CD4-positive, alpha-beta T cell treated with Interleukin-2 at 100 ng/mL for 4 hours (primary cell): ENCODE measurements at regions not wholly inside any gene's neighbourhood (a gene's known extent, or its start where the extent isn't known, plus 50 kb on each side); places are given as distances from the start of the nearest gene placed in this dataset.
"Not testable (repeated sequence)": the region's sequence is repeated elsewhere in the genome, so short reads cannot be mapped to it uniquely, and the experiment has no call there.

Experiments
- DNase-seq: peaks from one replicate; pipeline ENCODE4 v3.0.0-alpha.2; 2020; ENCODE audit warnings: low spot score

- DNase-seq, result not testable (repeated sequence)
These were observed 68.7 kb downstream of the PRKAB2 start for GRCh38 chr1:147103416-147104155.

DNA sequence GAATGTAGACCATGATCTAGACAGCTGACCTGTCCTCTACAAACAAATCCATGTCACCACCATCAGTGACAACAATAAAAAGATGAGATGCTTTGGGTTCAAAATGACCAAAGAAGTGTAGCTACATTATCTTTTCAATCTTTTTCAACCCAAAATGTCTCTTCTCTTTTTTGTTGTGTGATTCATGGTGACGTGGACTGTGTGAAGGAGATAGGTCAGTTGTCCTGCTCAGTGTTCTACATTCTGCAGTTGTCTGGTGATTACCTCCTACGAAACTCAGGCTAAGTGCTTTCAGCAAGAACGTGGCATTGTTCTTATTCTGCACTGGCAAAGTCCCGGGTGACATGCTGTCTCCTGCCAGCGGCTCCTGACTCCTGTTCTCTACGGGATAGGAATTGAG, 73.1 kb downstream of the PRKAB2 start:
- DNase-seq, result no peak

DNA sequence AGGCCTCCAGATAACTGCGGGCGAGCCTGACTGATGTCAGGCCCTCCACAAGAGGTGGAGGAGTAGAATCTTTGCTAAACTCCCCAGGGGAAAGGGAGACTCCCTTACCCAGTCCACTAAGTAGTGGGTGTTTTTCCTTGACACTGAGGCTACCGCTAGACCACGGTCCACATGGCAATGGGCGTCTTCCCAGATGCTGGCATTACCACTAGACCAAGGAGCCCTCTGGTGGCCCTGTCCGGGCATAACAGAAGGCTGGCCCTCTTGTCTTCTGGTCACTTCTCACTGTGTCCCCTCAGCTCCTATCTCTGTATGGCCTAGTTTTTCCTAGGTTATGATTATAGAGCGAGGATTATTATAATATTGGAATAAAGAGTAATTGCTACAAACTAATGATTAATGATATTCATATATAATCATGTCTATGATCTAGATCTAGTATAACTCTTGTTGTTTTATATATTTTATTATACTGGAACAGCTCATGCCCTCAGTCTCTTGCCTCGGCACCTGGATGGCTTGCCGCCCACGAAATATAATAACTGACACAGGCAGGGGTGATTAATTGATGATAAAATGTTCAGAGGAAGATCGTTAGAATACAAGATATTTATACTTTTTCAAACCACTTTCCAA, 73.8 kb downstream of the PRKAB2 start:
- peak; percentile 15 for DNase-seq

GRCh38 chr1:147095691-147096090, 76.6 kb downstream of the PRKAB2 start:
- DNase-seq, result no peak

DNA sequence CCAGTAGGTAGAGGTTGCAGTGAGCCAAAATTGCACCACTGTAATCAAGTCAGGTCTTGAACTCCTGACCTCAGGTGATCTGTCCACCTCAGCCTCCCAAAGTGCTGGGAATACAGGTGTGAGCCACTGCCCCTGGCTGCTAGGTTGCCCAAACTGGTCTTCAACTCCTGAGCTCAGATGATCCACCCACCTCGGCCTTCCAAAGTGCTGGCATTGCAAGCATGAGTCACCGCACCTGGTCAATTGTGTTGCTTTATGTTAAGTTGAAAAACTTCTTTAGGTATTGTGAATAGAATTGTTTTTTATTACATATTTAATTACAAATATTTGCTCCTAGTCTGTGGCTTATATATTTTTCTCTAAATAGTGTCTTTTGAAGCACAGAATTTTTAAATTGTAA, 80.5 kb downstream of the PRKAB2 start:
- DNase-seq, result no peak

GRCh38 chr1:147089457-147089856, 82.8 kb downstream of the PRKAB2 start:
- DNase-seq, result no peak

DNA sequence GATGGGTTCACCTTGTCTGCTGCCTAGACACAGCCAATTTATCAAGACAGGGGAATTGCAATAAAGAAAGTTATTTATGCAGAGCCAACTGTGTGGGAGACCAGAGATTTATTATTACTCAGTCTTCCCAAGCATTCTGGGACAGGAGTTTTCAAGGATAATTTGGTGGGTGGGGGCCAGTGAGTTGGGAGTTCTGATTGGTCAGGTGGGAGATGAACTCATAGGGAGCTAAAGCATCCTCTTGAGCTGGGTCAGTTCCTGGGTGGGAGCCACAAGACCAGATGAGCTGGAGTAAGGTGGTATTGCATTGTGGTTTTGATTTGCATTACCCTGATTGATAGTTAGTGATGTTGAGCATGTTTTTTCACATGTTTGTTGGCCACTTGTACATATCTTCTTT, 86.1 kb downstream of the PRKAB2 start:
- no peak for DNase-seq

GRCh38 chr1:147084273-147085096, 87.8 kb downstream of the PRKAB2 start:
- DNase-seq, result peak; percentile 66

- DNase-seq, result no peak
These were observed 88.4 kb downstream of the PRKAB2 start for GRCh38 chr1:147083919-147084272.

- no peak for DNase-seq
These were observed 91.4 kb downstream of the PRKAB2 start for GRCh38 chr1:147080671-147081394.

GRCh38 chr1:147080006-147080661, 92.1 kb downstream of the PRKAB2 start:
- no peak for DNase-seq

DNA sequence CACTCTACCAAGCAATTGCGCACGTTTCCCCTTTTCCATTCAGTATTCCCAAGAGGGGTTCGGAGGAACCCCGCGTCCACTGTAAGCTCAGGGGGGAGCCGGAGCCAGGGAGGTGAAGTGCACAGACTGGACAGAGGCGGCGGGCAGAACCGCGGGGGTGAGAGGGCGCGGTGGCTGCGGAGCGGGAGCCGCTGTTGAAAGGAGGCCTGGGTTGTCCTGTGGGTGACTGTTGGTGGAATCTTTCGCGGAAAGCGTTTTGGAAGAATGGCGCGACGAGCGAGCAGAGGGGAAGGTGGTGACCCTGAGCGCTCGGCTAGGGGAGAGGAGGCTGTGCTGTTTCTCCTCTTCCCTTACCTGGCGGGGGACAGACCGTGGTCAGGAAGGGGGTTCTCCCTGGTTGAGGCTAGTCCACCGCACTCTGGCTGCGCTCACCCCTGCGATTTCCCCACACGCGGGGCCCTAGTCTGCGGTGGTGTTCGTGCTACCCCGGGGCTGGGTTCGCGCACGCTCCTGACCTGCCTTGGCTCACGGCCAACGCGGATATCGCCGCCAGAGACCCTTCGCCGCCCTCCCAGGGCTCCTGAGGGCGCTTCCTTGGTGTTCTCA, 92.8 kb downstream of the PRKAB2 start:
- DNase-seq, result no peak

DNA sequence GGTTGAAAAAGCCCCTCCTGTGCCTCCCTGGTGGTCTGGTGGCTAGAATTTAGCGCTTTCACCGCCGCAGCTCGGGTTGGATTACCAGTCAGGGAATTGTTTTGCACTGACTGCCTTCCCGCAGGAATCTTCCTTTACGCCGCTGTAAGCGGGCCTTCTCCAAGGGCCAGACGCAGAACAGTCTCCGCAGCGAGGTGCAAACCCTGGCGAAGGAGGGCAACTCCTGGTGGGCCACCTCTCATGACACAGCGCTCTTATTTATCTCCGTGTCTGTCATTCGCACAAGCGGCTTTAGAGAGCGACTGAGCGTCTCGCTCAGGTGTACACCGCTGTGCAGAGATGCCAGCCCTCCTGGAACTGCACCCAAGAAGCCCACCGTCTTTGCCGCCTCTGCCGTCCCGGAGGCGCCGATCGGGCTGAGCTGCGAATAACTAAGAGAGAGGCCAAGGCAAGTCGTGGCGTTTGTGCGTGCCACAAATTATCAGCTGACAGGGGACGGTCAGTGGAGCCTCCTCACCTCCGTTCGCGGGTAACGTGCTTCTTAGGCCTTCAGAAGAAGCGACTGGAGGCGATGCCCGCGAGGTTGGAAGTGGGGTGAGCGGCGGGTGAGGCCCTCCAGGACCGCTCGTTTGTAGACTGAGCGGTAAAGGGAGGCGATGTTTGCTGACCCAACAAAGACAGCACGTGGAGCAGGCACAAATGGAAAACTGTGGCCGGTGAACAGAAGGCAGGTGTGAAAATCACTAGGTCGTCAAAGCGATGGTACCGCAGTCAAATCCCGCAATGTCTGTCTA, 93.5 kb downstream of the PRKAB2 start:
- DNase-seq, result no peak

- no peak for DNase-seq
These were observed 94.2 kb downstream of the PRKAB2 start for GRCh38 chr1:147077936-147078605.

DNA sequence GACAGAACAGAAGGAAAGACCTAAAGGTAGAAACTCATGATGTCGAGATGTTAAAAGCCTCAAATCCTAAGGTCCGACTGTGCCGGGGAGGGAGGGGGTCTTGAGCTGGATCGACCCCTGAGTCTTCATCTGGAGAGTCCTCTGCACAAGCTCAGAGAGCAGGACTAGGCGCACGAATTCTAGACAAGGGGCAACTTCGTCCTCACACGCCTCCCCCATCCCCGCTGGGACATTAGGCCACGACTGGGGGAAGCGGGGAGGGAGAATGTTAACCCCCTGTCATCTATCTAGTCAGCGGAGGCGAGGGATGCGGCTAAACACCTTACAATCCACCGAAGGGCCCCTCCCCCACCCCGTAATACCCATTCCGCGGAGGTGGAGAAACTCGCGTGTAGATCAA, 94.7 kb downstream of the PRKAB2 start:
- DNase-seq, result no peak

DNA sequence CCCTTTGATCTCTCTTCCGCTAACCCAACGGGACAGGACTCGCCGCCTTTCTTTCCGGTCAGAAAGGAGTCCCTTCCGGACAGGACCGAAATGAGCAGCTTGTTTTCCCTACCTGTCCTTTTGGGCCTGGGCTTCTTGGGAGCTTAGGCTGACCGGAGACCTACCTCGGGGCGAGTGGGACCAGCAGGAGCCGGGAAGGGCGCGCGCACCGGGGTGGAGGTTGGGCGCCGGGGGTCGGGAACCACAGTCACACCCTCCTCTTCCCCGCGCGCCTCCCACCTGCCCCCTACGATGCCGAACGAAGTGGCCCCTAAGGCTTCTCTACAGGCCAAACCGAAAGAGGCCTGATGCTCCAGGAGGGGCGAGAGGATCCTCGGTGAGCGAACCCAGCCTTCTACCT, 95.2 kb downstream of the PRKAB2 start:
- no peak for DNase-seq

DNA sequence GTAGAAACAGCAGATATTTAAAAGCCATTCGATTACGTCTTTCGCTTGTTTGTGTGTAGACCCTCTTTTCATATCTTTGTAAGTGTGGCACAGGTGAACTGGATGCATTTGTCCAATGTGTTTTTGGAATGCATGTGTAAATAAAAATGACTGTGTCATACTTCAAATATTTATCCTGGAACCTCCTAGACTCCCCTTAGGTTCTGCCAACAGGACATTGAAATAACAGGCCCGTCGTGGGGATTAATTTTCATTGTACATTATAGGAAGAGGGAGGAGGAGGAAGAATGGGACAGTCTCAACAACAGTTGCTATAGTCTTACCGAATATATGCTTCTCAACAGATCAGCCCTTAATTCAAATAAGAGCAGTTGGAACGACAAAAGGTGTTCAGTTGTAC, 95.8 kb downstream of the PRKAB2 start:
- DNase-seq, result no peak

- no peak for DNase-seq
These were observed 99.5 kb downstream of the PRKAB2 start for GRCh38 chr1:147072482-147073432.

DNA sequence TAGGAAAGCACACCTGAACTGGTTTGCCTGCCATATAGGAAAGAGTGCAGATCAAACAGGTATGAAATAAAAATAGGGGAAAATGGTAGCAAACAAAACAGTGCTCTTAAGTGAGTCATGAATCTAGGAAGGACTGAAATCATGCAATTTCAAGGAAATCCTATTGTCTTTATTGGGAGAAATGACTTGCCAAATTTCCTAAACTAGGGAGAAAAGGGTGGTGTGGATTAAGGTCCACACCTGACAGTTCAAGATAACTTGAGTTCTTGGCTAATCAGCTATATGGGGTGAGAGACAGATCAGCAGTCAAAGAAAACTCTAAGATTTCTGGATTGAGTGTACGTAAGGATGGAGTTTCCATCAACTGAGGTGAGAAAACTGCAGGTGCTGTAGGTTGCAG, 101.1 kb downstream of the PRKAB2 start:
- no peak for DNase-seq
